ENCODE measurements at regions not wholly inside any gene's neighbourhood (a gene's known extent, or its start where the extent isn't known, plus 50 kb on each side); places are given as distances from the start of the nearest gene placed in this dataset.

GRCh38 chr2:155393406-155393805 is 694.9 kb downstream of the KCNJ3 start:
- no peaks in the 10 kb centered on the region for H3K27me3 ChIP-seq (ENCODE audit: control insufficient read depth, insufficient read depth, low read length)
- no peak overlapping the region for H3K4me3 ChIP-seq (ENCODE audit: low read depth, low read length)
- TF ChIP-seq CTCF (IDR thresholded peaks at IDR 0.05; ENCODE audit: insufficient read depth, low read length, poor library complexity, severe bottlenecking): no peak
- DNase-seq (ENCODE audit: low read depth): no peak
- H3K36me3 ChIP-seq (ENCODE audit: control insufficient read depth, insufficient read depth, low read length): no peaks in the 10 kb centered on the region

GRCh38 chr2:155391613-155392130 is 693.2 kb downstream of the KCNJ3 start:
- DNase-seq (ENCODE audit: low read depth): no peak
- no peak overlapping the region for H3K4me3 ChIP-seq (ENCODE audit: low read depth, low read length)
- no peak for TF ChIP-seq CTCF (IDR thresholded peaks at IDR 0.05; ENCODE audit: insufficient read depth, low read length, poor library complexity, severe bottlenecking)
- no peaks in the 10 kb centered on the region for H3K36me3 ChIP-seq (ENCODE audit: control insufficient read depth, insufficient read depth, low read length)
- H3K27me3 ChIP-seq (ENCODE audit: control insufficient read depth, insufficient read depth, low read length): no peaks in the 10 kb centered on the region

GRCh38 chr2:155389224-155389623 is 690.7 kb downstream of the KCNJ3 start:
- Histone ChIP-seq H3K27me3 (ENCODE audit: control insufficient read depth, insufficient read depth, low read length) (no peaks in the 10 kb centered on the region), H3K36me3 (ENCODE audit: control insufficient read depth, insufficient read depth, low read length) (no peaks in the 10 kb centered on the region), H3K4me3 (ENCODE audit: low read depth, low read length) (no peak overlapping the region)
- TF ChIP-seq CTCF (IDR thresholded peaks at IDR 0.05; ENCODE audit: insufficient read depth, low read length, poor library complexity, severe bottlenecking): no peak
- DNase-seq (ENCODE audit: low read depth): no peak

GRCh38 chr2:155384555-155385123 is 686.1 kb downstream of the KCNJ3 start:
- no peak for DNase-seq (ENCODE audit: low read depth)
- no peaks in the 10 kb centered on the region for H3K36me3 ChIP-seq (ENCODE audit: control insufficient read depth, insufficient read depth, low read length)
- no peak for TF ChIP-seq CTCF (IDR thresholded peaks at IDR 0.05; ENCODE audit: insufficient read depth, low read length, poor library complexity, severe bottlenecking)
- H3K4me3 ChIP-seq (ENCODE audit: low read depth, low read length): no peak overlapping the region
- no peaks in the 10 kb centered on the region for H3K27me3 ChIP-seq (ENCODE audit: control insufficient read depth, insufficient read depth, low read length)

- H3K27me3 ChIP-seq (ENCODE audit: control insufficient read depth, insufficient read depth, low read length): no peaks in the 10 kb centered on the region
- no peaks in the 10 kb centered on the region for H3K36me3 ChIP-seq (ENCODE audit: control insufficient read depth, insufficient read depth, low read length)
- no peak overlapping the region for H3K4me3 ChIP-seq (ENCODE audit: low read depth, low read length)
- DNase-seq (ENCODE audit: low read depth): no peak
- TF ChIP-seq CTCF (IDR thresholded peaks at IDR 0.05; ENCODE audit: insufficient read depth, low read length, poor library complexity, severe bottlenecking): no peak
These were observed 684.3 kb downstream of the KCNJ3 start for GRCh38 chr2:155382776-155383175.

GRCh38 chr2:155381436-155381835 is 682.9 kb downstream of the KCNJ3 start:
- H3K36me3 ChIP-seq (ENCODE audit: control insufficient read depth, insufficient read depth, low read length): no peaks in the 10 kb centered on the region
- TF ChIP-seq CTCF (IDR thresholded peaks at IDR 0.05; ENCODE audit: insufficient read depth, low read length, poor library complexity, severe bottlenecking): no peak
- no peak overlapping the region for H3K4me3 ChIP-seq (ENCODE audit: low read depth, low read length)

More at GRCh38 chr2:155381436-155381835, 682.9 kb downstream of the KCNJ3 start:
- no peaks in the 10 kb centered on the region for H3K27me3 ChIP-seq (ENCODE audit: control insufficient read depth, insufficient read depth, low read length)
- DNase-seq (ENCODE audit: low read depth): no peak
